ENCODE measurements at regions not wholly inside any gene's neighbourhood (a gene's known extent, or its start where the extent isn't known, plus 50 kb on each side); places are given as distances from the start of the nearest gene placed in this dataset.
"Not testable (repeated sequence)": the region's sequence is repeated elsewhere in the genome, so short reads cannot be mapped to it uniquely, and the experiment has no call there.

DNA sequence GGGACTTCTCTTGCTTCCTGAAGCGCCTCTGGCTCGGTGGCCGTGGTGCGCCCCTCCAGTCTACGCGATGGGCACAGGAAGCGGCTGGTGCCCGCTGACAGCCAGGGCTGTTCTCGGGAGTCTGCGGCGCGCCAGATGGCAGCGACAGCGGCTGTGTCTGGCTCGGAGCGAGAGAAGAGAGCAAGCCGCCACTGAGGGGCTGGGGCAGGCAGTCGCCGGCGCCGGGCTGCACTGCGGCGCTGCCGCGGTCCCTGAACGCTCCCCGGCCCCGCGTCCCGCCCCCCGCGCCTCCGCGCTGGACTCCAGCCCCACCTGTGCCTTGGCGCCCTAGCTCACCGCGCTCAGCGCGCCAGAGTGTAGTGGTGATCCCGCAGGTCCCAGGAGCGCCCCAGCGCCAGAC lies 2994.6 kb downstream of the RPIA start:
- TF ChIP-seq, protein P1, sequence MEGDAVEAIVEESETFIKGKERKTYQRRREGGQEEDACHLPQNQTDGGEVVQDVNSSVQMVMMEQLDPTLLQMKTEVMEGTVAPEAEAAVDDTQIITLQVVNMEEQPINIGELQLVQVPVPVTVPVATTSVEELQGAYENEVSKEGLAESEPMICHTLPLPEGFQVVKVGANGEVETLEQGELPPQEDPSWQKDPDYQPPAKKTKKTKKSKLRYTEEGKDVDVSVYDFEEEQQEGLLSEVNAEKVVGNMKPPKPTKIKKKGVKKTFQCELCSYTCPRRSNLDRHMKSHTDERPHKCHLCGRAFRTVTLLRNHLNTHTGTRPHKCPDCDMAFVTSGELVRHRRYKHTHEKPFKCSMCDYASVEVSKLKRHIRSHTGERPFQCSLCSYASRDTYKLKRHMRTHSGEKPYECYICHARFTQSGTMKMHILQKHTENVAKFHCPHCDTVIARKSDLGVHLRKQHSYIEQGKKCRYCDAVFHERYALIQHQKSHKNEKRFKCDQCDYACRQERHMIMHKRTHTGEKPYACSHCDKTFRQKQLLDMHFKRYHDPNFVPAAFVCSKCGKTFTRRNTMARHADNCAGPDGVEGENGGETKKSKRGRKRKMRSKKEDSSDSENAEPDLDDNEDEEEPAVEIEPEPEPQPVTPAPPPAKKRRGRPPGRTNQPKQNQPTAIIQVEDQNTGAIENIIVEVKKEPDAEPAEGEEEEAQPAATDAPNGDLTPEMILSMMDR (tag by site-specific recombination; IDR thresholded peaks at IDR 0.05) = not testable (repeated sequence)
- TF ChIP-seq GLI2 (tag by site-specific recombination; IDR thresholded peaks at IDR 0.05; ENCODE audit: borderline replicate concordance, low read depth); ZNF350 (tag by site-specific recombination; IDR thresholded peaks at IDR 0.05): not testable (repeated sequence)
